Erythroblast (primary cell): ENCODE measurements at regions not wholly inside any gene's neighbourhood (a gene's known extent, or its start where the extent isn't known, plus 50 kb on each side); places are given as distances from the start of the nearest gene placed in this dataset.
"Not testable (repeated sequence)": the region's sequence is repeated elsewhere in the genome, so short reads cannot be mapped to it uniquely, and the experiment has no call there.

Experiments
- DNase-seq, 2 experiments: peaks; one replicate each; lab custom pipeline; 2025; lab: John Stamatoyannopoulos, UW
- GATA1 ChIP-seq: IDR thresholded peaks from 2 replicates; pipeline ENCODE4 v1.6.1; 2011; ENCODE audit warnings: low read depth, mild to moderate bottlenecking, control low read depth, low read length, moderate library complexity
- POLR2A ChIP-seq: IDR thresholded peaks from 2 replicates; pipeline ENCODE4 v1.6.1; 2011; ENCODE audit warnings: mild to moderate bottlenecking, low read length

DNA sequence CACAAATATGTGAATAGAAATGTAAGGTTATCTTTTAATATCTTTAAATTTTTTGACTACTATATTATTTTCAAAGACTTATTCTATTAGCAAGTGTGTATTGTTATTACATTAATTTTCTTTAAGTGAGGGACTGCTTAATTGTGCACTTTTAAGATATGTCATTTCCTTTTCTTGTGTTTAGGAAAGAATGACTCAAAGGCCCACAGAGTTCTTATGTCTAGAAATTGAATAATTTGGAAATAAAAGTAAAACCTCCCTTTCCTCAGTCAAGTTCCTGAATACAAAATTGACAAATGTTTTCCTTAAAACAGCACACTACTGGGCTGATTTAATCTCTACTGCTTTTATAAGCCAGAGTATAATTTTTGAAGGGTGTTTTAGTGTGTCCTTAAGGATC, 169.7 kb downstream of the TMEM47 start:
- no peak for DNase-seq
- TF ChIP-seq GATA1 (no peak), POLR2A (no peak)

DNA sequence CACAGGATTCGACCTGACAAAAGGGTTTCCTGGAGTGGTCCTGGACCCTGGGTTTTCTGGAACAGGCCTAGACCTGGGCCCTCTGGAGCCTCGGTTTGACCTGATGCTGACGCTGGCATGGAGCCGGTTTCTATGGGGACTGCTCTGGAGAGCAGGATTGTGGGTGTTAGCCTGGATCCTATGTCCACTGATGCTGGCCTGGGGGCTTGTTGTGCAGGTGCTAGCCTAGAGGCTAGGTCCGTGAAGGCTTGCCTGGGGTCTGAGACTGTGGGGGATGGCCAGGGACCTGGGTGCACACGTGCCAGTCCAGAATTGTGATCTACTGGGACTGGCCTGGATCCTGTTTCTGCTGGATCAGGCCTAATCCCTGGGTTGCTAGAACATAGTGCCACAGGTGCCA, 173.1 kb downstream of the TMEM47 start:
- DNase-seq = no peak
- no peak for TF ChIP-seq POLR2A
- no peak for TF ChIP-seq GATA1

DNA sequence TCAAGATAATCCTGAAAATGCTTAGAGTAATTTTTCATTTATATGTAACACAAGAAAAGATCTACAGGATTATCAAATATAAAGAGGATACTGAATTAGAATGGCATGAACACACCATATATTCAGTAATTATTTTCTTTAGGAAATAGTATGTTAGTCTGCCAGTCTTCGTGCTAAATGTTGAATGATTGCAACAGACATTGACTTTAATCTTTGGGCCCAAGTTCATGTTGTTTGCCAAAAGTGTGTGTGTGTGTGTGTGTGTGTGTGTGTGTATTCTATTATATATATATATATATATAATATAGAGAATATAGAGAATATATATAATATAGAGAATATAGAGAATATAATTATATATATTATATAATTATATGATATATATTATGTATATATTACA, 186.6 kb downstream of the TMEM47 start:
- TF ChIP-seq POLR2A = no peak
- no peak for TF ChIP-seq GATA1
- no peak for DNase-seq

DNA sequence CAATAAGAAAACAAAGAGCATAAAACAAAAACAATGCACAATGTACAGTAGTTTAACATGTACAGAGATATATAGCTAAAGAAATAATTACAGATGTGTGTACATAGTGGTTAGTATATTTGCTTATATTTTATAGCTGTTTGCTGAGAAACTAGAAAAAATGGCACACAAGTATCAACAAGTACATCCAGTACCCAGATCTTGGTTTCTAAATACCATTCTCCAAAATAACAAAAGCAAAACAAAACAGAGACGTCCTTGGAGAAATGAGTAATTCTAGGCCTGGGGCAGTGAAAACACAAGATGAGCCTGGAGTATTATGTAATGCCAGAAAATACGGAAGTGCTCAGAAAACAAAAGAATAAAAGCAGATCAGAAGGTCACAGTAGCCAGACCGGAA, 189.6 kb downstream of the TMEM47 start:
- no peak for DNase-seq
- TF ChIP-seq POLR2A (no peak), GATA1 (no peak)

DNA sequence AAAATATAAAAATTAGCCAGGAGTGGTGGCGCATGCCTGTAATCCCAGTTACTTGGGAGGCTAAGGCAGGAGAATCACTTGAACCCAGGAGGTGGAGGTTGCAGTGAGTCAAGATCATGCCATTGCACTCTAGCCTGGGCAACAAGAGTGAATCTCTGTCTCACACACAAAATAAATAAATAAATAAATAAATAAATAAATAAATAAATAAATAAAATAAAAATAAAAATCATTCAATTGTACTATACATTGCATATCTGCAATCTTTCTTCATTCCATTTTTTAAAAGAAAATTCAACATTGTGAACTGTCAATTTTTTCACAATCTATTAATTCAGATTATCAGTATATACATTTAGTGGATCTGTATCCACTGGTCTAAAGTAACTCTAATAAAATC, 193.9 kb downstream of the TMEM47 start:
- not testable (repeated sequence) for DNase-seq

DNA sequence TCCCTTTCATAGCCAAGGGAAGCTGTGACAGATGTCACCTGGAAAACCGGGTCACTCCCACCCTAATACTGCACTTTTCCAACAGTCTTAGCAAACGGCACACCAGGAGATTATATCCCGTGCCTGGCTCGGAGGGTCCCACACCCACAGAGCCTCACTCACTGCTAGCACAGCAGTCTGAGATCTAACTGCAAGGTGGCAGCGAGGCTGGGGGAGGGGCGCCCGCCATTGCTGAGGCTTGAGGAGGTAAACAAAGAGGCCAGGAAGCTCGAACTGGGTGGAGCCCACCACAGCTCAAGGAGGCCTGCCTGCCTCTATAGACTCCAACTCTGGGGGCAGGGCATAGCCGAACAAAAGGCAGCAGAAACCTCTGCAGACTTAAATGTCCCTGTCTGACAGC, 199.2 kb downstream of the TMEM47 start:
- DNase-seq = not testable (repeated sequence)

DNA sequence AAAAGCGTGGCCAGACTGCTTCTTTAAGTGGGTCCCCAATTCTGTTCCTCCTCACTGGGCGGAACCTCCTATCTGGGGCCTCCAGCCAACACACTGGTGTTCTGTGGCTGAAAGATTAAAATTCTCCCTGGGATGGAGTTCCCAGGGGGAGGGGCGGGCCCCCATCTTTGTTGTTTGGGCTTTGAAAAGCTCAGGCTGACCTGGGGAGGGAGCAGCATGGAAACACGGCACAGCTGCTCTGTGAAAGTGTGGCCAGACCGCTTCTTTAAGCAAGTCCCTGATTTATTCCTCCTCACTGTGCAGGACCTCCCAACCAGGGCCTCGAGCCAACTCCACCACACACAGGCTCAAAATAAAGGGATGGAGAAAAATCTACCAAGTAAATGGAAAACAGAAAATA, 219.5 kb downstream of the TMEM47 start:
- no peak for DNase-seq
- TF ChIP-seq POLR2A (no peak), GATA1 (no peak)

DNA sequence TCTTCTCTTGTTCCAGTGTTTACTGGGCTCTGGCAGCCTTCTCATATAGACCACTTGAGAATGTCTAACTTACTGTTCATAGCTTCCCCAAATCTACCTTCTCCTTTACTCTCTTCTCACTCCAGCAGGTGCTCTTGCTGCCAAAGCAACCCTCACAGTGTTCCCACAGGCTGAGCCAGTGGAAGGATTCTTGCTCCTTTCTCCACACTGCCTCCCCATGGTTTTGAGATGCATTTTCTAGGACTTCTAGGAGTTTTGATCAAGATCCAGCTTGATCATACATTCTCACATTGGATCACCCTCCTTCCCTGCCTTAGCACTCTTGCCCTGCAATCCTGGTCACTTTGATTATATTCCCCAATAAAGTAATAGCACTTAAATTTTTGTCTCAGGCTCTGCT, 230.8 kb downstream of the TMEM47 start:
- TF ChIP-seq GATA1 (no peak), POLR2A (no peak)
- DNase-seq = no peak

DNA sequence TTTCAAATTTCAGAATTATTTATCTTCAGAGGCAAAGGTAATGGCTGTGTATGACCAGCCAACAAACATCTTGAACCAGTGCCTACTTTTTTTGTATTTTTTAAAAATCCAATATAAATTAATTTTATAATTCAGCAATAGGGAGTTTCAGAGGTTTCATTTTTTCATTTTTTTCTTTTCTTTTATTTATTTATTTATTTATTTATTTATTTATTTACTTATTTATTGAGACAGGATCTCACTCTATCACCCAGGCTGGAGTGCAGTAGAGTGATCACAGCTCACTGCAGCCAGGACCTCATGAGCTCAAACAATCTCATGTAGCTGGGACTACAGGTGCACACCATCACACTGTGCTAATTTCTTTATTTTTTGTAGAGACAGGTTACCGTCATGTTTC, 250.5 kb downstream of the TMEM47 start:
- DNase-seq = no peak
- TF ChIP-seq GATA1 (no peak), POLR2A (no peak)

DNA sequence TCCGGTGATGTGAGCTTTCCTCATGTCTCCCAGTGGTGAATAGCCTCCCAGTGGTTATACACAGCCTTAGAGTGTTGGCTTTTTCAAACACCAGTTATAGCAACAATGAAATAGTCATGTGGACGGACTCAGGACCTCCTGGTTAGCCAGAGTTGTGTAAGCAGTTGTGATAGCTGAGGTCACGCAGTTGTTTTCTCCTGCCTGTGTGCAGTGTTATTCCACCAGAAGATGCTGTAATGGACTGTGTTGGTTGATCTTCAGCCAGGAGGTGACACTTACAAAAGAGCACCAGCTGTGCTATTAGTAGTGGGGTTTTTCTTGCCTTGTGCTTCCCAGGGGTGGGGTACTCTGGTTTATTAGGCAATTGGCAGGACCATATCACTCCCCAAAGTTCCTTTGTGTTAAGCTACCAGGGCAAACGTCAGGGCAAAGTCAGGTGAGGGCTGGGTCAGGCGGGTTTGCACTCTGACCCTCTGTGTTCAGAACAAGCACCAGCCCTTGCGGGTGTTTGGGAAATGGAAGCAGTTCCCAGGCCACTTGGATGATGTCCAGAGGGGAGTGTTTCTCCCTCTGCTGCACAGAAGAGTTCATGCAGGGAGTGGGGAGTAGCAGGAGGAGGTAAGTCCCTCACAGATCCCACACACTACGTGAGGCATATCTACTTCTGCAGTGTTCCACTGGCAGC, 252.6 kb downstream of the TMEM47 start:
- TF ChIP-seq GATA1 = no peak
- DNase-seq = no peak

DNA sequence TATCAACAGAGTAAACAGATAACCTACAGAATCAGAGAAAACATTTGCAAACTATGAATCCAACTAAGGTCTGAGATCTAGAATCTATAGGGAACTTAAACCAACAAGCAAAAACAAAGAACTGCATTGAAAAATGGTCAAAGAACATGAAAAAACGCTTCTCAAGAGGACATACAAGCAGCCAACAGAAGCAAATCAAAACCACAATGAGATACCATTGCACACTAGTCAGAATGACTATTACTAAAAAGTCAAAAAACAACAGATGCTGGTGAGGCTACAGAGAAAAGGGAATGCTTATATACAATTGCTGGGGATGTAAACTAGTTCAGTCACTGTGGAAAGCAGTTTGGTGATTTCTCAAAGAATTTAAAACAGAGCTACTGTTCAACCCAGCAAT, 255.7 kb downstream of the TMEM47 start:
- DNase-seq = no peak

DNA sequence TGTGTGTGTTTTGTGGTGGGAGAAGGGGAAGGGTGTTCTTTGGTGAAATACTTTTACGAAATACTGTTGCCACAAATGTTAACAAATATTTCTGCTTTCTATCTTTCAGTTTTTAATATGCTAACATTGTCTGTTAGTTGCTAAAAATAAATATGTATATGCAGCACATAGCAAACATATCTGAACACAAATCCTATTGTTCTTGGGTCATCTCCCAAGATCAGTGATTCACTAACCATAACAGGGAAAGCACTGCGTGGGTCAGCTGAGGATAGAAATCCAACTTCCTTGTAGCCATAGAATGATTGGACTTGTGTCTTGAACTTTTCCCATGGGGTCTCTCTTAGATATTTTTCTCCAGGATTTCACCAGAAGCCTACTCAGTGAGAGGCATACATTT, 250.3 kb upstream of the FAM47A start:
- no peak for DNase-seq
- TF ChIP-seq GATA1 = no peak
- no peak for TF ChIP-seq POLR2A

More for the DNA sequence above, 255.7 kb downstream of the TMEM47 start:
- TF ChIP-seq POLR2A = no peak
- no peak for TF ChIP-seq GATA1

DNA sequence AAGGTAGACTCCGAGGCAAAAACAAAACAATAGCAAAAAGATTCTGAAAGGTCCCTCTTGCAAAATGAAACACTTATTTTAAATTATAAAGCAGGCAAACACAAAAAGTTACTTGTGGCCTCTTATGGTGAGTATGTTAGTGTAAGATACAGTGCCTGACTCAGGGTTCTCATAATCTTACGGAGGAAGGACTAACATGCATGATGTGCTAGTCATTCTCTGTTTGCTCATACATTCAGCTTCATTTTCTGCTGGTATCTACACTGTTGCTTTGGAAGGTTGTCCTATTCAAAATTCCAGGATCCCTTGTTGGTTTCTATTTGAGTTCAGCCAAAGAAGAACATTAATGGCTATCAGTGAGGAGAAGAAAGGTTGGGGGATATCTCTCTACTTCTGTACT, 249.1 kb upstream of the FAM47A start:
- TF ChIP-seq GATA1 (no peak), POLR2A (no peak)
- DNase-seq = no peak

DNA sequence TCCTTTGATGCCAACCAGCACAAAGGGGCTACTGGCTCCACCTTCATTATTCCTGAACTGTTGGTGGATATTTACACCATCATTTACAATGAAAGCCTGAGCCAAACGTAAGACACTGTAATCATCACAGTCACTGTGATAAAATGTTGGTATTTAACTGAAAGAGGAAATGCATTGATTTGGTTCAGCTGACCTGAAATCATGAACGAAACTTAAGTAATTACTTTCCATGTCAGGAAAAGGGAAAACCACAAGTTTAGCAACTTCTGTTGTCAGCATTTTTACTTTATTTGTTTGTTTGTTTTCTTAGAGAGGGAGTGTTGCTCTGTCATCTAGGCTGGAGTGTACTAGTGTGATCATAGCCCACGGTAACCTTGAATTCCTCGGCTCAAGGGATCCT, 247.8 kb upstream of the FAM47A start:
- TF ChIP-seq GATA1 (no peak), POLR2A (no peak)
- DNase-seq = no peak

DNA sequence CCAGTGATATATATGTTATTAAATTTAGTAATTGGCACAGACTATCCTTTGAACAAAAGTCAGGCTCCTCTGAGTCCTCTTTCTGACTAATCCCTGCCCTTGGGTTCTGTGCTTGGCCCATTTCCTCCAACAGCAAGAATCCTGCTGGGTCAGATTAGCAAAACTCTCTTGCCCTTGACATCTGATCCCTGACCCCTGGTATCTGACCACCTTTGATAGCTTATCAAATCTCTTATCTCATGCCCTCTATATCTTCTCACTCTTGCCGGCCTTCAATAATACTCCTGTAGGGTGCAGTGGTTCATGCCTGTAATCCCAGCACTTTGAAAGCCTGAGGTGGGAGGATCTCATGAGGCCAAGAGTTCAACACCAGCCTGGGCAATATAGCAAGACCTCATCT, 245.5 kb upstream of the FAM47A start:
- no peak for DNase-seq
- TF ChIP-seq POLR2A (no peak), GATA1 (no peak)

DNA sequence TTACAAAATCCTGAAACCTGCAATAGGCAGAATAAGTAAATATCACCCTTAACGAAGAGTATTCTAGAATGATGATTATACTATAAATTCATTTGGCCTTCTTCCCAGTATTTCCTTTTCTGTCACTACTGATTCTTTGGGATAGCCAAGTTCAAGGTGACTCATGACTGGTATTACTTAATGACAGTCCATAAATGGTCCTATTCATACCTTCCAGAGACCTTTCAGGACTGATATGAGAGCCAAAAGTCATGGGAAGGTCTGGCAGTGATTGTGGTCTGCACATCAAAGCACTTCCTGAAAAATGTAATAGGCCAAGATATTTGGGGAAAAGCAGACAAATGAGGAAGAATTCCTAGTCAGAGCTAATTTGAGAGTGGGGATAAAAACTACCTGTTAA, 239.6 kb upstream of the FAM47A start:
- no peak for TF ChIP-seq GATA1
- no peak for TF ChIP-seq POLR2A
- no peak for DNase-seq
